Breast epithelium (tissue), 3 donors: ENCODE measurements at regions not wholly inside any gene's neighbourhood (a gene's known extent, or its start where the extent isn't known, plus 50 kb on each side); places are given as distances from the start of the nearest gene placed in this dataset.

Experiments
- POLR2A ChIP-seq: fragments of 450-650 bp; IDR thresholded peaks from one replicate; pipeline ENCODE4 v1.6.1; 2016; ENCODE audit warnings: antibody characterized with exemption, mild to moderate bottlenecking, moderate library complexity
- POLR2AphosphoS5 ChIP-seq, 3 donors: sonication (generic); formaldehyde crosslinking; IDR thresholded peaks; one replicate each; pipeline ENCODE4 v1.6.1; 2017; ENCODE audit warnings: antibody characterized with exemption in 3 of 3

DNA sequence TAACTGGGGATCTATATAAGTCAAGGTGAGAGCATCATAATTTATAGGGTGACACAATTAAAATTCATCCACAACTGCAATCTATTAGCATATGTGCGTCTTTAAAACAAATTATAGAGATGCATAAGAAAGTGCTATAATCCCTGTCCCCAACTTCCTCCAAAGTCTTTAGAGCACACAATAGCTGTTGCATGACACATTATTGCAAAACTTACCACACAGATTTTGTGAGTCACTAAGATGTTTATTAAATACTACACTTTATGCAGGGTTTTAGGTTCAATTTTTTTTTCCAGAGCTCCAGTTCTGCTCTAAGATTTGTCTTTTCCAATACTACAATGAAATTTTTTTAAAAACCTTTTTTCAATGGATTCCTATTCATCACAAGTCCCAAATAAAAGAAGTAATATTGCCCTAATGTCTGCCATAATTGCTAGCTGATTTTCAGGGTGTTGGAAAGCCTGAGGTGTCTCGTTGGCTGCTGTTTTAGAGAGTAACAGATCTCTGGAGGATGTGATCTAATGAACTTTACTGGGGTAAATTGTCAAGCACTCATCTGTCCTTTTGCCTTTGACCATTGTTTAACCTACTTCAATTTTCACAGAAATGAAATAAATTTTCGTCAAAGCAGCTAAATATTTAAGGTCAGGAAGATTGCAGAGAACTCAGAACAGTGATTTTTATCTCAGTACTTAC, 250.5 kb upstream of the NETO1 start:
- TF ChIP-seq POLR2A: no peak
- no peak for TF ChIP-seq POLR2AphosphoS5 (IDR thresholded peaks at IDR 0.05)
